ENCODE measurements at regions not wholly inside any gene's neighbourhood (a gene's known extent, or its start where the extent isn't known, plus 50 kb on each side); places are given as distances from the start of the nearest gene placed in this dataset.

GRCh38 chr13:68627379-68627778 is 1397.2 kb upstream of the PCDH9 start:
- TF ChIP-seq CTCF (IDR thresholded peaks at IDR 0.05): no peak
- TF ChIP-seq EZH2phosphoT487 (IDR thresholded peaks at IDR 0.05): no peak
- TF ChIP-seq EZH2 (IDR thresholded peaks at IDR 0.05): no peak

Measured in neural progenitor cell (in vitro differentiated cells).